ENCODE measurements at regions not wholly inside any gene's neighbourhood (a gene's known extent, or its start where the extent isn't known, plus 50 kb on each side); places are given as distances from the start of the nearest gene placed in this dataset.

- DNase-seq (ENCODE audit: low read depth): no peak
Observed at GRCh38 chr20:24334830-24335229, 134.6 kb upstream of the SYNDIG1 start.

DNA sequence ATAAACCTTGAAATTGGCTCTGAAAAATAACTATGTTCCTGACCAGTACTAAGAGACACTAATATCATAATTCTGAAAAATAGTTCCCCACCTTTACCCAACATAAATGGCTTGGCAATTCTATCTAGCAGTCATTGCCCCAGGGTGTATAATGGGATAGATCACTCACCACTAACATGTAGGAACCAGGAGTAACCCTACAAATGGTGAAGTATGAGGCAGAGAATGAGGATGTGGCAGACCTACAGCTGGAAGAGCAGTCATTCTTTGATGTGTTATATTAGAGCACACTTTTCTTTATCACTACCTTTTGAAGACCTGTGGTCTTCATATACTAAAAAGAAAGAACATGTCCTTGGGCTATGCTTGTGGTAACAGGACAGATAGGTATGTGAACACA is 136.5 kb upstream of the SYNDIG1 start:
- DNase-seq (ENCODE audit: low read depth): no peak

DNA sequence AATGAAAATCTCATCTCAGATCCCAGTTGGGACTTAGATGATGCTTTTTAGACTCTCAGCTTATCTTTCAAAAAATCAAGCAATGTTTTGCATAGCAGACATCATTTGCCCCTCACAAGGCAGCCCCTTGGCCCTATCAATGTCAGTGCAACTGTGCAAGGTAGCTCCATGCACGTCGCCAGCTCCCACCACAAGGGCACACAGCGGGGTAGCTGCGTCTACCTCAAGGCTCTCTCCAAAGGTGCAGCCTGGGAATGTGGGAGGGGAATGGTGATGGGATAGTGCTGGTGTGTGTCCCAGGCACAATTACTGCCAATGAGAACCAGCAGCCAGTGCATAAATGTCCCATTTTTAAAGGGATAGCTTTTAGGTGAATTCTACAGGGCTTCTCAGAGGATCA is 137.5 kb upstream of the SYNDIG1 start:
- DNase-seq (ENCODE audit: low read depth): no peak

DNA sequence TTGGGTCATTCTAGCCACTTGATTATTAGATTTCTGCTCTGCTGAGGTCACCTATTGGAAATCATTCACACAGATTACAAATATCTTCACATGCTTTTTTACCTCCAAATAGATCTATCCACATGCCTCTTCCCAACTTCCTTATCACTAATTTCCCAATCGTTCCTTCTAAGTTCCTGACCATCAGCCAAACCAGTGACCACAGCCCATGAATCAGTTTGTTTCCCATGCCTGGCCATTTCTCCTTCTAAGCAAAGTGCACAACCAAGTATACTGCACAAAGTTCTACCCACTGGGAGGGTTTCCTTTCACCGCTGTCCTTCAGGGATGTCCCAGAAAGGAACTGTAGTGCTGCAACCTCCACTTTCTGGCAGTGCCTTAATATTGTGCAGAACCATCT is 140.5 kb upstream of the SYNDIG1 start:
- DNase-seq (ENCODE audit: low read depth): no peak

GRCh38 chr20:24321973-24322372 is 147.5 kb upstream of the SYNDIG1 start:
- DNase-seq (ENCODE audit: low read depth): no peak

- DNase-seq (ENCODE audit: low read depth): no peak
Observed at GRCh38 chr20:24318569-24319352, 150.7 kb upstream of the SYNDIG1 start.

DNA sequence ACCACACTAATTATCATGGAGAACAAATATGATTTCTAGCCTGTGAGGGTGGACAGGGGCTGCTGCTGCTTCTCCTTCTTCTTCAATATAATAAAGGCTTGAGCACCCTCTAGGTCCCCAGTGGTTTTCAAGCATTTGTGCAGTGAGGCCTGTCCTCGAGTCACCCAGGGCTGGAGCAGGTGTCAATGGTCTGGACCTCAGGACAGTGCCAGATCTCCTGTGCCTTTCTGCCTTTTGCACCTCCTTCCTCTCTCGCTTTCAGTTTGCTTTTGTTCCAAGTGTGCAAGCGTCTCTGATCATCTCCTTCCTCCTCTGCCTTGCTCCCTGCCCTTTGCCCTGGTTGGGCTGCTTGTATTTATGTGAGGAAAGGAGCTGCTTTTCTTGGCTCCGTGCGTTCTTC is 152.2 kb upstream of the SYNDIG1 start:
- no peak for DNase-seq (ENCODE audit: low read depth)

- no peak for DNase-seq (ENCODE audit: low read depth)
Observed at GRCh38 chr20:24316731-24317130, 152.7 kb upstream of the SYNDIG1 start.

- no peak for DNase-seq (ENCODE audit: low read depth)
Observed at GRCh38 chr20:24314053-24314452, 155.4 kb upstream of the SYNDIG1 start.

GRCh38 chr20:24309596-24309995 is 159.8 kb upstream of the SYNDIG1 start:
- no peak for DNase-seq (ENCODE audit: low read depth)

DNA sequence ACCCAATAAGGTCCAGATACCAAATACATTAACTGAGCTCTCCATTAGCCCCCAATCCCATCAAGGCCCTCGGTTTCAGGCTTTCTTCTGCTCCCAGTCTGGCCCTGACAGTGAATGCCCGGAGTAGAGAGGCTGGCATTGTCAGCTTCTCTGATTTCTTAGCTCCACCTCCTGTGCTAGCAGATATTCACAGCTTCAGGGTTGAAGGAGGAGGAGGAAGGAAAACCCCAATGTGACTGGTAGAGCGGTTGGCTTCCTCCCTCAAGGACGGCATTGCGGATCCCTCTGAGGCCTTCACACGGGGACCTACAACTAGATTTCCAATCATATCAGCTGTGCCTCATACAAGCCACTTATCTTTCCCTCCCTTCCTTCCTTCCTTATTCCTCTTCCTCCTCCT is 164.1 kb upstream of the SYNDIG1 start:
- no peak for DNase-seq (ENCODE audit: low read depth)

- DNase-seq (ENCODE audit: low read depth): no peak
Observed at GRCh38 chr20:24304291-24304690, 165.1 kb upstream of the SYNDIG1 start.

GRCh38 chr20:24303393-24304170 is 165.8 kb upstream of the SYNDIG1 start:
- DNase-seq (ENCODE audit: low read depth): no peak

- no peak for DNase-seq (ENCODE audit: low read depth)
Observed at GRCh38 chr20:24297993-24298392, 171.4 kb upstream of the SYNDIG1 start.

- DNase-seq (ENCODE audit: low read depth): no peak
Observed at GRCh38 chr20:24296477-24297261, 172.8 kb upstream of the SYNDIG1 start.

- DNase-seq (ENCODE audit: low read depth): no peak
Observed at GRCh38 chr20:24291014-24291413, 178.4 kb upstream of the SYNDIG1 start.

GRCh38 chr20:24289737-24290481 is 179.5 kb upstream of the SYNDIG1 start:
- DNase-seq (ENCODE audit: low read depth): peak; percentile 3

DNA sequence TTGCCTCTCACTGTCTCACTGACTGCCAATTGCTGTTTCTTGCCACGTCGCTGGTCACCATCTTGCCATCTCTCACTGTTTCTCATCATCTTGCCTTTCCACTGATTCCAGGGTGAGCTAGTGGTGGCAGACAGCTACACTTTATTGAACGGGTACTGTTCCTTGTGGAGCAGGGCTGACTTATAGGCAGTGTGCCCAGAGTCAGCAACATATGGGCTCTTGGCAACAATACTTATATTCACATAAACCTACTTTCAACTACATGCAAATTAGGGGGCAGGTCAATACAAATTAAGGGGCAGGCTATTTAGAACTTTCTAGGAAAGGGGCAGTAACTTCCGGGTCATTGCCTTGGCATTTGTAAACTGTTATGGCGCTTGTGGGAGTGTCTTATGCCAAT is 186.2 kb upstream of the SYNDIG1 start:
- no peak for DNase-seq (ENCODE audit: low read depth)

DNA sequence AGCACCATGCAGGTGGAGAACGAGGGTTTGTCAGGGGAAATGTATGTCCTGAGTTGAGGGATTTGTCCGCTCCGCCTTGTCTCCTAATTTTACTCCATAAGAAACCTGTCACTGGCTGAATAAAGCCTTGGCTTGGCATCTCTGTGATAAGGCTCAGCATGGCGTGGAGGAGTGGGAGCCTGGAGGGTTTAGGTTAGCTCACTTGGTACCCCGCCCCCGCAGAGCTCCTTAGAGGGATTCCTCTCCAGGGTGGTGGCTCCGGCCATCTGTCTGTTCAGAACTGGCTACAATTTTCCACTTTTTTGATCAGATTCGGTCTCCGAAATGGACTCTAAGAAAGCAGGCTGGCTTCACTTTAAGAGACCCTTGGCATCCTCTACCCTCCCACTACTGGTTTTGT is 192.2 kb upstream of the SYNDIG1 start:
- no peak for DNase-seq (ENCODE audit: low read depth)

- no peak for DNase-seq (ENCODE audit: low read depth)
Observed at GRCh38 chr20:24275946-24276705, 193.3 kb upstream of the SYNDIG1 start.

DNA sequence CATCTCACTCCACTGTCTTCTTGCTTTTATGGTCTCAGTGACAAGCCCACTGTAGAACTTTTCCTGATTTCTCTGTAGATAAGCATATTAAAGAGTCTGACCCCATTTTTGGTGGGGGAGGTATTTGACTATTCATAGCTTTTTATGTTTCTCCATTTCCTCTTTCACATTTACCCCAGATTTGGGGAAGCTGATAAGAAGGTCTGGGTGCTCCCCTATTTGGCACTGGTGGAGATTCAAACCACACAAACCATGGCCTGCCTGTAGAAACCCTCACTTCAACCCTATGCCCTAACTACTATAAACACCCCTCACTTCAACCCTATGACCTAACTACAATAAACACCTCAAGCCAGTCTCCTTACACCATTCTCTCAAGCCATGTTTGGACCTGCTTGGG is 196.2 kb upstream of the SYNDIG1 start:
- no peak for DNase-seq (ENCODE audit: low read depth)
